22Rv1 (cell line): ENCODE measurements at regions not wholly inside any gene's neighbourhood (a gene's known extent, or its start where the extent isn't known, plus 50 kb on each side); places are given as distances from the start of the nearest gene placed in this dataset.
"Not testable (repeated sequence)": the region's sequence is repeated elsewhere in the genome, so short reads cannot be mapped to it uniquely, and the experiment has no call there.

Experiments
- ZFX ChIP-seq: fragments of 450-650 bp; IDR thresholded peaks from 2 replicates; pipeline ENCODE4 v1.6.1; 2017; ENCODE audit warnings: antibody characterized with exemption, borderline replicate concordance
- TF ChIP-seq, protein P1 (sequence below): fragments of 450-650 bp; IDR thresholded peaks from 2 replicates; pipeline ENCODE4 v1.5.1; 2017; ENCODE audit warnings: mild to moderate bottlenecking

DNA sequence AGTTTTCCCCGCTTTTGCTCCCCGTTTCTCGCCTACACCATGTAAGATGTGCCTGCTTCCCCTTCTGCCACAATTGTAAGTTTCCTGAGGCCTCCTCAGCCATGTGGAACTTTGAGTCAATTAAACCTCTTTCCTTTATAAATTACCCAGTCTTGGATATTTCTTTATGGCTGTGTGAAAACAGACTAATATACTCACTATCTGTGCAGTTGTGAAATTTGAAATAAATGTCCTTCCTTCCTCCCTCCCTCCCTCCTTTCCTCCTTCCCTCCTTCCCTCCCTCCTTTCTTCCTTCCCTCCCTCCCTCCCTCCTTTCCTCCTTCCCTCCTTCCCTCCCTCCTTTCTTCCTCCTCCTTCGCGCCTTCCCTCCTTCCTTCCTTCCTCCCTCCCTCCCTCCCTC, 132.8 kb downstream of the RFPL4B start:
- TF ChIP-seq, protein P1, sequence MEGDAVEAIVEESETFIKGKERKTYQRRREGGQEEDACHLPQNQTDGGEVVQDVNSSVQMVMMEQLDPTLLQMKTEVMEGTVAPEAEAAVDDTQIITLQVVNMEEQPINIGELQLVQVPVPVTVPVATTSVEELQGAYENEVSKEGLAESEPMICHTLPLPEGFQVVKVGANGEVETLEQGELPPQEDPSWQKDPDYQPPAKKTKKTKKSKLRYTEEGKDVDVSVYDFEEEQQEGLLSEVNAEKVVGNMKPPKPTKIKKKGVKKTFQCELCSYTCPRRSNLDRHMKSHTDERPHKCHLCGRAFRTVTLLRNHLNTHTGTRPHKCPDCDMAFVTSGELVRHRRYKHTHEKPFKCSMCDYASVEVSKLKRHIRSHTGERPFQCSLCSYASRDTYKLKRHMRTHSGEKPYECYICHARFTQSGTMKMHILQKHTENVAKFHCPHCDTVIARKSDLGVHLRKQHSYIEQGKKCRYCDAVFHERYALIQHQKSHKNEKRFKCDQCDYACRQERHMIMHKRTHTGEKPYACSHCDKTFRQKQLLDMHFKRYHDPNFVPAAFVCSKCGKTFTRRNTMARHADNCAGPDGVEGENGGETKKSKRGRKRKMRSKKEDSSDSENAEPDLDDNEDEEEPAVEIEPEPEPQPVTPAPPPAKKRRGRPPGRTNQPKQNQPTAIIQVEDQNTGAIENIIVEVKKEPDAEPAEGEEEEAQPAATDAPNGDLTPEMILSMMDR, result not testable (repeated sequence)
- not testable (repeated sequence) for TF ChIP-seq ZFX
